ENCODE measurements at regions not wholly inside any gene's neighbourhood (a gene's known extent, or its start where the extent isn't known, plus 50 kb on each side); places are given as distances from the start of the nearest gene placed in this dataset.

DNA sequence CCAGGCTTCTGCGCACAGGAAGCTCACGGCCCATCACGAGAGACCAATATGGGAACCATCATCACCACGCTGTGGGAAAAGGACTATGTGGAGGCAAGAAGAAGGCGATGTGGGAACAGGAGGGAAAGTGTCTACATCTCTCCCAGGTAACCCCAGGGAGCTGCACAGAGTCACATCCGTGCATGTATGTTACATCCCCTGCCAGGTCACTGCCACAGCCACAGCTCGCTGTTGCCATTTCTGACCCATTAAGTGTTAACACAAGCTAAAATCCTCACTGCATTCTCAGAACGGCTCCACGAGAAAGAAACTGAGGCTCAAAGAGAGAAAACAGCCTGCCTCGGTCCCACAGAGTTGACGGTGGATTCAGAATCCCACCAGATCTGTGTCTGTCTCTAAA is 319.1 kb downstream of the FOXL1 start:
- H3K4me3 Mint-ChIP-seq, result no peak overlapping the region

DNA sequence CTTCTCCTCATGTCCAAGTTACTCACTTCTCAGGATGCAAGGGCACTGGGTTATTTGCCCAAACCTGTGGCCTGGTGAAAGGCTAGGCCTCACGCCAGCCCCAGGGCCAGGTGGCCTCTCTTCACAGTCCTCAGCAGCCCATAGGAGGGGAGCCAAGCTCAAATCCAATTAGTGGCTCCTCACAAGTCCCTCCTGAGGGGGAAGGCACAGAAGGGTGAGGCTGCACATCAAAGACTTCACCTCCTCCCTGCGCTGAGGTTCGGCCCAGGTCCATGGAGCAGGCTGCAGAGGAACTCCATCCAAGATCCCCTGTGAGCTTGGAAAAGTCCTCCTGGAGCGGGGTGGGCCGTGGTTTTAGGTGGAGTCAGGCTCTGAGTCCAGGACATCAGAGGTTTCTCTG is 320.0 kb downstream of the FOXL1 start:
- Mint-ChIP-seq H3K9me3 (no peaks in the 10 kb centered on the region), H3K36me3 (no peaks in the 10 kb centered on the region), H3K4me1 (no peaks in the 10 kb centered on the region), H3K27me3 (ENCODE audit: low read depth in 3 of 3) (peaks cover 0 to 4% (median 2%) of the 10 kb centered on the region in 3 donors), H3K4me3 (no peak overlapping the region), H3K27ac (no peak overlapping the region)
- no peak for DNase-seq

More for the DNA sequence above, 319.1 kb downstream of the FOXL1 start:
- Mint-ChIP-seq H3K27me3 (ENCODE audit: low read depth in 3 of 3) (peaks cover 0 to 6% (median 0%) of the 10 kb centered on the region in 3 donors), H3K27ac (no peak overlapping the region), H3K36me3 (no peaks in the 10 kb centered on the region), H3K4me1 (no peaks in the 10 kb centered on the region), H3K9me3 (no peaks in the 10 kb centered on the region)
- no peak for DNase-seq

DNA sequence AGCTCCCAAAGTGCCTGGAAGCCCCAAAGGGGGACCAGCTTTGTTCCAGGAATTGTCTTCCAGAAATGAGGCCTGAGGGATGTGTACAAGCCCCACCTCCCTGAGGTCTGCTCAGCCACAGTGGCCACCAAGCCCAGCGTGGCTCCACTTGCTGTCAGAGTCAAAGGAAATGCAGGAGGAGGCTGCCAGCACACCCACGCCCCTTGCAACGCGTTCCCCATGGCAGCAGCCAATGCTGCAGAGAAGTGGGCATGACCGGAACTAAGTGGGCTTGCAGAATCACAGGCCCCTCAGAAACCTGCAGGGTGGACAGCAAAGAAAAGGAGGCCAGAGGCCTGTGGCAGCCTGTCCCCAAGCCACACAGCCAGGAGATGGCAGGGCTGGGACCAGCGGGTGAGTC is 320.8 kb downstream of the FOXL1 start:
- H3K27me3 Mint-ChIP-seq (ENCODE audit: low read depth in 3 of 3), result peaks cover 0 to 6% (median 2%) of the 10 kb centered on the region in 3 donors
- DNase-seq, result no peak
- no peaks in the 10 kb centered on the region for H3K4me1 Mint-ChIP-seq
- H3K27ac Mint-ChIP-seq, result no peak overlapping the region
- no peaks in the 10 kb centered on the region for H3K36me3 Mint-ChIP-seq
- no peak overlapping the region for H3K4me3 Mint-ChIP-seq
- H3K9me3 Mint-ChIP-seq, result no peaks in the 10 kb centered on the region

DNA sequence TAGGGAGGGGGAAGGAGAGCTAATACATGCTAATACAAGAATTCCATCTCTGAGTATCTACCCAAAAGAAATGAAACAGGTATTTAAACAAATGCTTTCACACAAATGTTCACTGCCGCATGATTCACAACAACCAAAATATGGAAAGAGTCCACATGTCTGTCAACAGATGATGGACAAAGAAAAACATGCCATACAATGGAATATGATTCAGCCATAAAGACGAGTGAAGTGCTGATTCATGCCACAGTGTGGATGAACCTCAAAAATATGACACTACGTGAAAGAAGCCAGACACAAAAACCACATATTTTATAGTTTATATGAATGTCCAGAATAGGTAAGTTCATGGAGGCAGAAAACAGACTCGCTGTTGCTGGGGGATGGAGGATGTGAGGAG is 321.4 kb downstream of the FOXL1 start:
- Mint-ChIP-seq H3K27ac (no peak overlapping the region), H3K4me1 (no peaks in the 10 kb centered on the region), H3K4me3 (no peak overlapping the region), H3K9me3 (no peaks in the 10 kb centered on the region), H3K27me3 (ENCODE audit: low read depth in 3 of 3) (peaks cover 0 to 3% (median 3%) of the 10 kb centered on the region in 3 donors), H3K36me3 (no peaks in the 10 kb centered on the region)
- no peak for DNase-seq

DNA sequence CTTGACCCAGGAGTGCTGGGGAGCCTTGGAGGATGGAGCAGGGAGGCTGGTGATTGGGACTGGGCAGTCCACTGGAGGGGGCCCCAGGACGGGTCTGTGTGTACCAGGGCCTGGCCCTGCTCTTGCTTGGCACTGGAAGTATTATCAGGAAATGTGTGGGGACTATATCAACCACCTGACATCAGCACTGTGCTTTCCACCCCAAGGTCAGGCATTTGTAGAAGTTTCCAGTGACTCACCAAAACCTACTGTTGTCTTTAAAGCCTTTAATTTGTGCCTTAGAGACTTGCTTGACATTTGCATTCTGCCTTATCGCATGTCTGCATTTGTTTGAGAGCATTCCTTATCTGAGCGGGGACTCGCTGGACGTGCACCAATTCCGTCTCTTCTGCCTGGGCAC is 323.1 kb downstream of the FOXL1 start:
- DNase-seq, result no peak
- no peak overlapping the region for H3K4me3 Mint-ChIP-seq
- H3K9me3 Mint-ChIP-seq, result no peaks in the 10 kb centered on the region
- no peaks in the 10 kb centered on the region for H3K36me3 Mint-ChIP-seq
- H3K27me3 Mint-ChIP-seq (ENCODE audit: low read depth in 3 of 3), result peaks cover 0 to 3% (median 2%) of the 10 kb centered on the region in 3 donors
- H3K4me1 Mint-ChIP-seq, result no peaks in the 10 kb centered on the region
- no peak overlapping the region for H3K27ac Mint-ChIP-seq

DNA sequence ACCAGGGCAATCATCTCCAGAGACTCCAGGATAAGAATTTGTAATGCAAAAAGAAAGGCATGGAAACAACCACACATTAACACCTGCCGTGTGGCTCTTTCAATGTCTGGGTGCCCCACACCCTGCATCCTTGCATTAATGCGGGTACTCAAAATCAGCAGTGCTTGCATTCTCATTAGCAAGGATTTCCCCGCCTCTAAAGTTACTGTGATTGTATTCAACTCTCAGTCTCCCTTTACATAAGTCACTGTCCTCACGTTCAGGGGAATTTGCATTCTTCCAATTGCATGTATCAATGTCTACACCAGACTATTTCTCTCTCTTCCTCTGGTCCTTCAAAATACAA is 324.3 kb downstream of the FOXL1 start:
- no peaks in the 10 kb centered on the region for H3K36me3 Mint-ChIP-seq
- no peaks in the 10 kb centered on the region for H3K4me1 Mint-ChIP-seq
- peaks cover 0 to 3% (median 2%) of the 10 kb centered on the region in 3 donors for H3K27me3 Mint-ChIP-seq (ENCODE audit: low read depth in 3 of 3)
- no peak overlapping the region for H3K27ac Mint-ChIP-seq
- DNase-seq, result no peak
- no peaks in the 10 kb centered on the region for H3K9me3 Mint-ChIP-seq
- no peak overlapping the region for H3K4me3 Mint-ChIP-seq

DNA sequence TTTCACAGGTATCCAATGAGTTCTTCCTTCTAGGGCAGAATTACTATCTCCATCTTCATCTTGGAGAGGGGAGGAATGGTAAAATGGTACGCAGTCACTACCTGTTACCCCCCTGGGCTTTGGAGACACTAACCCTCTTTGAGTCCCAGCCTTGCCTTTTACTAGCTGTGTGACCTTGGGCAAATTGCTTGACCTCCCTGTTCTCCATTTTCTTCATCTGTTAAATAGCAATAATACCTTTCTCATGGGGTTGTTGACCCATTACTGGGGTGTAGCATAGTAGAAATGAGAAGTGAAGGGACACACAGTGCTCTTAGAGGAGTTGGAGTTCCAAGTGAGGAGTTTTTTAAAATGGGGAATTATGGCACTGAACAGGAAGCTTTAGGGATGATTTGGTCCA is 324.7 kb downstream of the FOXL1 start:
- H3K27me3 Mint-ChIP-seq (ENCODE audit: low read depth in 3 of 3), result peaks cover 0 to 3% (median 2%) of the 10 kb centered on the region in 3 donors
- H3K36me3 Mint-ChIP-seq, result no peaks in the 10 kb centered on the region
- H3K9me3 Mint-ChIP-seq, result no peaks in the 10 kb centered on the region
- H3K4me1 Mint-ChIP-seq, result no peaks in the 10 kb centered on the region
- no peak for DNase-seq
- H3K4me3 Mint-ChIP-seq, result no peak overlapping the region
- no peak overlapping the region for H3K27ac Mint-ChIP-seq

DNA sequence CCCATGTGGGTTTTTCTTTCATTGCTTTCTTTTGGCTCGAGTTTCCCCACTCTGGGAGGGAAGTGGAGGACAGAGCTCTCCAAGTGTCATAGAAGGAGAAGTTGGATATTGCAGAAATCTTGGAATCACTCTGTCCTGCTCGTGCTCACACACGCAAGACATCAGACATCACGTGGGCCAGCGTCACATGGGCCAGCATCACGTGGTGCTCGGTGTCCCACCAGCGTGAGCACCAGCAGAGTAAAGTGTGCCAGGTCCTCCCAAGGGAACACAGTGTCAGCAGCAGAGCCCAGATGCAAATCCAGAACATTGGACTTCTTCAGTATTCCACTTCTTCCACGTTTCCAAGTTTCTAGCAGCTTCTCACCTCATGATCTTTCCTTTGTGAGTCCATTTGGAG is 327.0 kb downstream of the FOXL1 start:
- Mint-ChIP-seq H3K27me3 (ENCODE audit: low read depth in 3 of 3) (peaks cover 0 to 4% (median 2%) of the 10 kb centered on the region in 3 donors), H3K9me3 (no peaks in the 10 kb centered on the region), H3K4me1 (no peaks in the 10 kb centered on the region), H3K4me3 (no peak overlapping the region), H3K27ac (no peak overlapping the region), H3K36me3 (no peaks in the 10 kb centered on the region)
- DNase-seq, result no peak

DNA sequence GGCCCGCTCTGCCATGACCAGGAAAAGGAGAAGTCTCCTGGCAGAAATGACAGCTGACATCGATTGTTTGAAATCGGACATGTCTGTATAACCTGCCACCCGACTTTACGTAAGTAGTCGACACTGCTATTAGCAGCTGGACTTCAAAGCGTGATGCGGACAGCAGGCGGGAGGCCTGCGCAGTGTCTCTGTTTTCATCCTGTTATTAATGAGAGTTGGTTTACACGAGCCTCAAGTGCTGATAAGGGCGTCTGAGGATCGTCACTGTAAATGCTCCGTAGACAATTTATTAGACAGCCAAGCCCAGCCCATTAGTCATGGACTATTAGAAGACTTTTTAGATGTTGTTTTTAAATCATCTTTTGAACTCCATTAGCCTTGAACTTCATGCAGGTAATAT is 328.3 kb downstream of the FOXL1 start:
- Mint-ChIP-seq H3K4me3 (no peak overlapping the region), H3K27ac (no peak overlapping the region), H3K27me3 (ENCODE audit: low read depth in 3 of 3) (peaks cover 0 to 7% (median 2%) of the 10 kb centered on the region in 3 donors), H3K4me1 (no peaks in the 10 kb centered on the region), H3K36me3 (no peaks in the 10 kb centered on the region), H3K9me3 (no peaks in the 10 kb centered on the region)
- no peak for DNase-seq

DNA sequence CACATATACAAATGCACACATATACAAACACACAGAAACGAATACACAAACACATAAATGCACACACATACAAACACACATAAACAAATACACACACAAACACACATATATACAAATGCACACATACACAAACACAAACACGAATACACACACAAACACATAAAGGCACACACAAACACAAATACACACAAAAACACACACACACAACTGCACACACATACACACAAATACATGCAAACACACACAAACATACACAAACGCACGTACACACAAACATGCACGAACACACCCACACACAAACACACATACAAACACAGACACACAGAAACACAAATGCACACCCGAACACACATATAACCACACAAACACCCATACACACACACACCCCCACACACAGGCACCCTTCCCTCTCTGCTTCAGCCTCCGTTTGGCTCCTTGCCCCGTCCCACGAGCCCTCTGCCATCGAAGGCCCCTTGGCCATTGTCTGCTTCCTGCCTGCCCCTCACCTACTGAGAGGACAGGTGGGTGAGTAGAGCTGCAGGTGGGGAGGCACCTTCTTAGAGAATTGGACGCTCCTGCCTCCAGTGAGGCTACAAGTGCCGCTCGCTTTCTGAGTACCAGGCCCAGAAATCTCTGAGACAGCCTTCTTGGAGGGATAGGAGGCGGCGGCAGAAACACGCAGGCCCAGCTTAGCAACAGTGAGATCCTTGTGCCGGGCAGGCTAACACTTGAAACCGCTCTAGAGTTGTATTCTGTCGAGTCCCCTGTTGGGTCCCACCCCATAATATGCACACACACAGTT is 331.2 kb downstream of the FOXL1 start:
- H3K9me3 Mint-ChIP-seq, result no peaks in the 10 kb centered on the region
- no peak for DNase-seq
- no peaks in the 10 kb centered on the region for H3K4me1 Mint-ChIP-seq
- H3K27ac Mint-ChIP-seq, result no peak overlapping the region
- no peaks in the 10 kb centered on the region for H3K36me3 Mint-ChIP-seq
- peaks cover 0 to 3% (median 0%) of the 10 kb centered on the region in 3 donors for H3K27me3 Mint-ChIP-seq (ENCODE audit: low read depth in 3 of 3)
- no peak overlapping the region for H3K4me3 Mint-ChIP-seq

DNA sequence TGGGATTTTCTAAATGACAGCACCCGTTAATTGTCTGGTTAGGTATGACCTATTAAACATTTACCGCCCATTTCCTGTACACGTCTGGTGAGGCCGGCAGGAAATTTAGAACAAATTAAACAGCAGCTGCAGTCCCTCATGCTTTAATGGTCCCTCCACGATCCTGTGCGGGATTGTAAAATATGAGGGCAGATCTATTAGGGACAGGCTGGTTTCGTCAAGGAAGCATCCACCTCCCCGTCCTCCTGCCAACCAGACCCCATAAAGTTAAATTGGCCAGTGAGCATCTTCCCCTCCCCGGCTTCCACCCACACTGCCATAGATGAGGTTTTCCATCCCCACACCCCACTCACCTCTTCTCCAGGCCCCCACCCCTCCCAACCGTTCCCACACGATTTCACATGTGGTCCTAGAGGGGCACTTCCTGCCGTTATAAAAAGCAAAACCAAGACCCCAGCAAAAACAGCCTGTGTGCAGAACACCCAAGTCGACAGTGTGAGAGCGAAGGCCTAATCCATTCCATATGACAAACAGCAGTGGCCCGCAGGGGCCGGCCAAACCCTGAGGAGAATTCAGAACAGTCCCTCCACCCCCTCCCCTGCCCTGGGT is 331.9 kb downstream of the FOXL1 start:
- Mint-ChIP-seq H3K36me3 (no peaks in the 10 kb centered on the region), H3K4me1 (no peaks in the 10 kb centered on the region), H3K27me3 (ENCODE audit: low read depth in 3 of 3) (peaks cover 0 to 3% (median 0%) of the 10 kb centered on the region in 3 donors), H3K4me3 (no peak overlapping the region), H3K9me3 (no peaks in the 10 kb centered on the region), H3K27ac (no peak overlapping the region)
- no peak for DNase-seq

DNA sequence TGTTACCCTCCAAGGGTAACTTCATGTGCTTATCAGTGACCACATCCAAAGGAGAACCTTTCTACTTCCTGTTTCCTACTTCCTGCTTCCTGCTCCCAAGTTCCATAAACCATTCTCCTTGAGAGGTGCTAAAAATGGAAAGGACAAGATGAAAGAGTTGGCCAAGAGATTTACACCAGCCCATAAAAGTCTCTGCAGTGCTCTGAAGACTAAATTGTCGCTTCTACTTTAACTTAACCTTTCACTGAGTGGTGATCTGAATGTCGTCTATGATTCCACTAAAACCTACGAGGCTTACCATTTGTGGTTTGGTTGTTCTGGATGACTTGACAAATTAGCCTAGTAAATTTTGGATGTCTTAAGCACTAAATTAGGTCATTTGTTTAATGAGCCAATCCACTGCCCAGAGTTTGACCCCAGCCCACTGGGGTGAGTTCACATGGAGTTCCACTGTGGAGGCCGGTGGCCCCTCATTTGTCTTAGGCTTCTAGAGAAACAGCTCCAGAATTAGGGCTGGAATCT is 333.1 kb downstream of the FOXL1 start:
- Mint-ChIP-seq H3K36me3 (no peaks in the 10 kb centered on the region), H3K4me3 (no peak overlapping the region), H3K27me3 (ENCODE audit: low read depth in 3 of 3) (peaks cover 0 to 3% (median 0%) of the 10 kb centered on the region in 3 donors)

DNA sequence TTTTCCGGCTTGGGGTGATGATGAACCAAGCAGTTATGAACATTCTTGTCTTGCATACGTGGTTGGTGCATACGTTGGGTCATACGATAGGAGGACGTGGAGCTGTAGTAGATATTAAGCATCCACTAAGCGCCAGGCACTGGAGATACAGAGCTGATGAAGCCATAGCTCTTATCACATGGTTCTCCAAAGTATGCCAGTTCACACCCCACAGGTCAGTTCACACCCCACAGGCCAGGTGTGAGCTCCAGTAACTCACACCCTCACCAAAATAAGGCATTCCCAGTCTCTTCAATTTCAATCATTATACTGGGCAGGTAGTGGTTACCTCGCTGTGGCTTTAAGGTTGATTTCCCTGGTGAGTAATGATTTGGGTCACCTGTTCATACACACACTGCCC is 335.5 kb downstream of the FOXL1 start:
- no peaks in the 10 kb centered on the region for H3K9me3 Mint-ChIP-seq
- H3K27ac Mint-ChIP-seq, result no peak overlapping the region
- no peak for DNase-seq
- H3K27me3 Mint-ChIP-seq (ENCODE audit: low read depth in 3 of 3), result peaks cover 0 to 3% (median under 1%) of the 10 kb centered on the region in 3 donors
- H3K4me3 Mint-ChIP-seq, result no peak overlapping the region
- no peaks in the 10 kb centered on the region for H3K4me1 Mint-ChIP-seq
- no peaks in the 10 kb centered on the region for H3K36me3 Mint-ChIP-seq

More for the DNA sequence above, 333.1 kb downstream of the FOXL1 start:
- Mint-ChIP-seq H3K9me3 (no peaks in the 10 kb centered on the region), H3K4me1 (no peaks in the 10 kb centered on the region), H3K27ac (no peak overlapping the region)
- DNase-seq, result no peak

DNA sequence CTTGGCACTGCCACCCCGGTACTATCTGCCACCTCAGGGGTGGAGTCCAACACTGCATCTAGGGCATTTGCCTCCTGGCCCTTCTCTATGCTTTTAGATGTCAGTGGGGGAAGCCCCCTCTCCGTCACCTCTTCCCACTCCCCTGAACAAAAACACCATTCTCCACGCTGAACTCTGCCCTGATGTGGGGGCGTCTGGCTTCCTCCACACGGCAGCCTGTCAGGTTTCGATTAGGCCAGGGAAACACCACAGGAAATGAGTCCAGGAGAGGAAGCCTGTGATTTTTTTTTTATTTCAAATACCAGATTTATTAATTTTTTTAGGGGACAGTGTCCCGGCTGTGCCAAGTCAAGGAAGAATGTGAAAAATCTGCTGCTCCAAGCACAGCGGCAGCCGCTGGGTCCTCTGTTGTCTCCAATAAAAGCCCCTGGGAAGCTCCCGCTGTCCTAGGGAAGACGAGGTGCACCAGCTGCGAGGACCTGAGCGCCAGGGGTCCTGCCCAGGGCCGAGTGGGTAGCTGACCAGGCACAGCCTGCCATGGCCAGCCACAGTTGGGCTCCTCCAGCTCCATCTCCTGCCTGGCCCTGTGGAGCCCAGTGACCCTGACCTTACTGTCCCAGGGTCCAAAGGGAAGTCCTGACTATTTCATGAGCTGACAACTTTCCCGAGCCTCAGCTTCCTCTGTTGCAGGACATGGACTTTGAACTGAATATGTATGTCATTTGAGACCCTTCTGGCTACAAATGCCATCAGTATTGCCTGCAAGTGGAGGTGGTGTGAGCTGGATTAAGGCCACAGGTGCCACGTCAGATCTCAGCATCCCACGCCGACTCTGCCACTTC is 336.7 kb downstream of the FOXL1 start:
- Mint-ChIP-seq H3K27me3 (ENCODE audit: low read depth in 3 of 3) (peaks cover 0 to 5% (median 2%) of the 10 kb centered on the region in 3 donors), H3K27ac (no peak overlapping the region), H3K4me3 (no peak overlapping the region), H3K36me3 (no peaks in the 10 kb centered on the region), H3K4me1 (no peaks in the 10 kb centered on the region), H3K9me3 (no peaks in the 10 kb centered on the region)
- no peak for DNase-seq

All from immature natural killer cell (primary cell).